ENCODE measurements at regions not wholly inside any gene's neighbourhood (a gene's known extent, or its start where the extent isn't known, plus 50 kb on each side); places are given as distances from the start of the nearest gene placed in this dataset.

- TF ChIP-seq ZC3H4 (CRISPR knock-in tag; IDR thresholded peaks at IDR 0.05; ENCODE audit: borderline replicate concordance) (no peak), HDAC2 (CRISPR knock-in tag; IDR thresholded peaks at IDR 0.05) (no peak), CBX5 (CRISPR knock-in tag; IDR thresholded peaks at IDR 0.05; ENCODE audit: borderline replicate concordance) (no peak), SNAPC2 (CRISPR knock-in tag; IDR thresholded peaks at IDR 0.05) (no peak), ZBTB20 (CRISPR knock-in tag; IDR thresholded peaks at IDR 0.05; ENCODE audit: borderline replicate concordance, low read depth) (no peak), NAIF1 (CRISPR knock-in tag; IDR thresholded peaks at IDR 0.05; ENCODE audit: borderline replicate concordance) (no peak), MTF1 (CRISPR knock-in tag; IDR thresholded peaks at IDR 0.05) (no peak), ZNF264 (CRISPR knock-in tag; IDR thresholded peaks at IDR 0.05) (no peak), ZNF740 (CRISPR knock-in tag; IDR thresholded peaks at IDR 0.05) (no peak), TARDBP (CRISPR knock-in tag; IDR thresholded peaks at IDR 0.05) (no peak)
- TF ChIP-seq, protein P1, sequence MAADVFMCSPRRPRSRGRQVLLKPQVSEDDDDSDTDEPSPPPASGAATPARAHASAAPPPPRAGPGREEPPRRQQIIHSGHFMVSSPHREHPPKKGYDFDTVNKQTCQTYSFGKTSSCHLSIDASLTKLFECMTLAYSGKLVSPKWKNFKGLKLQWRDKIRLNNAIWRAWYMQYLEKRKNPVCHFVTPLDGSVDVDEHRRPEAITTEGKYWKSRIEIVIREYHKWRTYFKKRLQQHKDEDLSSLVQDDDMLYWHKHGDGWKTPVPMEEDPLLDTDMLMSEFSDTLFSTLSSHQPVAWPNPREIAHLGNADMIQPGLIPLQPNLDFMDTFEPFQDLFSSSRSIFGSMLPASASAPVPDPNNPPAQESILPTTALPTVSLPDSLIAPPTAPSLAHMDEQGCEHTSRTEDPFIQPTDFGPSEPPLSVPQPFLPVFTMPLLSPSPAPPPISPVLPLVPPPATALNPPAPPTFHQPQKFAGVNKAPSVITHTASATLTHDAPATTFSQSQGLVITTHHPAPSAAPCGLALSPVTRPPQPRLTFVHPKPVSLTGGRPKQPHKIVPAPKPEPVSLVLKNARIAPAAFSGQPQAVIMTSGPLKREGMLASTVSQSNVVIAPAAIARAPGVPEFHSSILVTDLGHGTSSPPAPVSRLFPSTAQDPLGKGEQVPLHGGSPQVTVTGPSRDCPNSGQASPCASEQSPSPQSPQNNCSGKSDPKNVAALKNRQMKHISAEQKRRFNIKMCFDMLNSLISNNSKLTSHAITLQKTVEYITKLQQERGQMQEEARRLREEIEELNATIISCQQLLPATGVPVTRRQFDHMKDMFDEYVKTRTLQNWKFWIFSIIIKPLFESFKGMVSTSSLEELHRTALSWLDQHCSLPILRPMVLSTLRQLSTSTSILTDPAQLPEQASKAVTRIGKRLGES (CRISPR knock-in tag; IDR thresholded peaks at IDR 0.05; ENCODE audit: borderline replicate concordance): no peak
These were observed 933.6 kb upstream of the ADGRL3 start (continued) for GRCh38 chr4:60266505-60266904.

- Histone ChIP-seq H3K27ac (ENCODE audit: extremely low read length, insufficient read depth, low read length) (no peak overlapping the region), H3K79me2 (ENCODE audit: insufficient read depth, low read length) (no peaks in the 10 kb centered on the region), H2AFZ (ENCODE audit: low read length) (no peak overlapping the region), H3K9me3 (ENCODE audit: low read length) (peaks cover 79% of the 10 kb centered on the region), H3K4me3 (replicated peaks in 1 of 3; ENCODE audit: insufficient read depth in 1 of 3, low read depth in 2 of 3, low read length in 3 of 3) (no peak overlapping the region), H3K36me3 (replicated peaks in 1 of 2; ENCODE audit: control insufficient read depth in 1 of 2, insufficient read depth in 2 of 2, low read length in 2 of 2) (no peaks in the 10 kb centered on the region), H3K27me3 (ENCODE audit: control insufficient read depth in 1 of 2, insufficient read depth in 2 of 2, low read length in 2 of 2) (no peaks in the 10 kb centered on the region), H3K9ac (ENCODE audit: insufficient read depth, low read depth, low read length) (no peak overlapping the region), H4K20me1 (ENCODE audit: insufficient read depth, low read length) (no peaks in the 10 kb centered on the region), H3K4me2 (ENCODE audit: low read depth, low read length) (no peak overlapping the region), H3K4me1 (ENCODE audit: insufficient read depth, low read length) (no peaks in the 10 kb centered on the region)
- in situ Hi-C loops (cut with HindIII; ENCODE audit: extremely low pct_ligation_motif_present, low pct_unique_long_range_greater_than_20kb): no loop called here
- 30% methylated on average over 2 of the region's 2 CpGs for WGBS (ENCODE audit: low lambda C conversion rate)
- ChIA-PET POLR2A (no interaction called here), CTCF (ENCODE audit: low intra/inter-chr PET ratio, low total read pairs) (no interaction called here)
- intact Hi-C loops (cut with micrococcal nuclease; ENCODE audit: unreplicated experiment): no loop called here
- FAIRE-seq (no peak), DNase-seq (ENCODE audit: low spot score) (no peak), ATAC-seq (no peak)
- BruUV-seq (replicated peaks): no TSS peak
- TF ChIP-seq ZNF580 (CRISPR knock-in tag; IDR thresholded peaks at IDR 0.05; ENCODE audit: borderline replicate concordance, low read depth): no peak
- TF ChIP-seq GLI4 (CRISPR knock-in tag; IDR thresholded peaks at IDR 0.05; ENCODE audit: borderline replicate concordance): no peak
- TF ChIP-seq, protein P2, sequence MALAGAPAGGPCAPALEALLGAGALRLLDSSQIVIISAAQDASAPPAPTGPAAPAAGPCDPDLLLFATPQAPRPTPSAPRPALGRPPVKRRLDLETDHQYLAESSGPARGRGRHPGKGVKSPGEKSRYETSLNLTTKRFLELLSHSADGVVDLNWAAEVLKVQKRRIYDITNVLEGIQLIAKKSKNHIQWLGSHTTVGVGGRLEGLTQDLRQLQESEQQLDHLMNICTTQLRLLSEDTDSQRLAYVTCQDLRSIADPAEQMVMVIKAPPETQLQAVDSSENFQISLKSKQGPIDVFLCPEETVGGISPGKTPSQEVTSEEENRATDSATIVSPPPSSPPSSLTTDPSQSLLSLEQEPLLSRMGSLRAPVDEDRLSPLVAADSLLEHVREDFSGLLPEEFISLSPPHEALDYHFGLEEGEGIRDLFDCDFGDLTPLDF (CRISPR knock-in tag; IDR thresholded peaks at IDR 0.05): no peak
- TF ChIP-seq BCL6 (CRISPR knock-in tag; IDR thresholded peaks at IDR 0.05): no peak
- no peak for TF ChIP-seq ZNF235 (CRISPR knock-in tag; IDR thresholded peaks at IDR 0.05; ENCODE audit: borderline replicate concordance)
- no peak for TF ChIP-seq ZC3H4 (CRISPR knock-in tag; IDR thresholded peaks at IDR 0.05; ENCODE audit: borderline replicate concordance)
- no peak for TF ChIP-seq MEIS2 (CRISPR knock-in tag; IDR thresholded peaks at IDR 0.05)
- no peak for TF ChIP-seq TFDP1 (CRISPR knock-in tag; IDR thresholded peaks at IDR 0.05; ENCODE audit: borderline replicate concordance)
- no peak for TF ChIP-seq TCF12 (IDR thresholded peaks at IDR 0.05)
- TF ChIP-seq TCF12 (CRISPR knock-in tag; IDR thresholded peaks at IDR 0.05): no peak
These were observed 903.7 kb upstream of the ADGRL3 start for GRCh38 chr4:60296386-60296785.
